BE2C (cell line): ENCODE measurements at regions not wholly inside any gene's neighbourhood (a gene's known extent, or its start where the extent isn't known, plus 50 kb on each side); places are given as distances from the start of the nearest gene placed in this dataset.

Source experiments
- DNase-seq: peaks from one replicate; pipeline ENCODE4 v3.0.0-alpha.2; 2020
- H3K27me3 ChIP-seq: fragments of 250-450 bp; sonication (Bioruptor Pico); 2 replicates; pipeline ENCODE4 v1.5.1; 2020; ENCODE audit warnings: mild to moderate bottlenecking
- H3K36me3 ChIP-seq: fragments of 250-450 bp; sonication (Bioruptor Pico); 2 replicates; pipeline ENCODE4 v1.5.1; 2020; ENCODE audit warnings: mild to moderate bottlenecking
- H3K4me1 ChIP-seq: fragments of 250-450 bp; sonication (Bioruptor Pico); 2 replicates; pipeline ENCODE4 v1.5.1; 2020
- H3K4me3 ChIP-seq: 2 replicates; pipeline ENCODE4 v1.5.1; 2011; ENCODE audit warnings: low read depth, low read length
- H3K9me3 ChIP-seq: fragments of 250-450 bp; sonication (Bioruptor Pico); 2 replicates; pipeline ENCODE4 v1.5.1; 2020
- CTCF ChIP-seq: IDR thresholded peaks from 2 replicates; pipeline ENCODE4 v1.5.1; 2012; ENCODE audit warnings: mild to moderate bottlenecking, low read depth, low read length

- H3K4me1 ChIP-seq: no peaks in the 10 kb centered on the region
- 0 out of 2 replicates have a peak, but pooled peaks cover 3% of the 10 kb centered on the region for H3K27me3 ChIP-seq
- DNase-seq: no peak
- H3K4me3 ChIP-seq: no peak overlapping the region
- H3K9me3 ChIP-seq: no peaks in the 10 kb centered on the region
- no peak for TF ChIP-seq CTCF
- no peaks in the 10 kb centered on the region for H3K36me3 ChIP-seq
Observed at GRCh38 chr21:33991133-33991532, 75.5 kb upstream of the ATP5PO start.

GRCh38 chr21:33989440-33989839 is 73.8 kb upstream of the ATP5PO start:
- no peaks in the 10 kb centered on the region for H3K9me3 ChIP-seq
- no peaks in the 10 kb centered on the region for H3K4me1 ChIP-seq
- no peaks in the 10 kb centered on the region for H3K36me3 ChIP-seq
- no peak overlapping the region for H3K4me3 ChIP-seq
- no peak for TF ChIP-seq CTCF
- DNase-seq: no peak
- H3K27me3 ChIP-seq: no peaks in the 10 kb centered on the region

- peak; percentile 19 for DNase-seq
- H3K4me3 ChIP-seq: peak overlapping the region; percentile 15
- TF ChIP-seq CTCF: no peak
- H3K4me1 ChIP-seq: no peaks in the 10 kb centered on the region
- H3K9me3 ChIP-seq: no peaks in the 10 kb centered on the region
- no peaks in the 10 kb centered on the region for H3K27me3 ChIP-seq
- H3K36me3 ChIP-seq: no peaks in the 10 kb centered on the region
Observed at GRCh38 chr21:33988237-33989017, 72.8 kb upstream of the ATP5PO start.

GRCh38 chr21:33987461-33987860 is 71.9 kb upstream of the ATP5PO start:
- H3K9me3 ChIP-seq: no peaks in the 10 kb centered on the region
- no peaks in the 10 kb centered on the region for H3K27me3 ChIP-seq
- no peak for DNase-seq
- no peak overlapping the region for H3K4me3 ChIP-seq
- no peaks in the 10 kb centered on the region for H3K36me3 ChIP-seq
- no peaks in the 10 kb centered on the region for H3K4me1 ChIP-seq
- no peak for TF ChIP-seq CTCF

- H3K4me3 ChIP-seq: no peak overlapping the region
- H3K36me3 ChIP-seq: no peaks in the 10 kb centered on the region
- no peak for TF ChIP-seq CTCF
- no peaks in the 10 kb centered on the region for H3K9me3 ChIP-seq
- DNase-seq: no peak
- H3K27me3 ChIP-seq: no peaks in the 10 kb centered on the region
- no peaks in the 10 kb centered on the region for H3K4me1 ChIP-seq
Observed at GRCh38 chr21:33985117-33986050, 69.8 kb upstream of the ATP5PO start.

- Histone ChIP-seq H3K27me3 (no peaks in the 10 kb centered on the region), H3K9me3 (no peaks in the 10 kb centered on the region), H3K36me3 (no peaks in the 10 kb centered on the region), H3K4me3 (no peak overlapping the region), H3K4me1 (no peaks in the 10 kb centered on the region)
- no peak for DNase-seq
- no peak for TF ChIP-seq CTCF
Observed at GRCh38 chr21:33984021-33984481, 68.4 kb upstream of the ATP5PO start.
